ENCODE measurements at regions not wholly inside any gene's neighbourhood (a gene's known extent, or its start where the extent isn't known, plus 50 kb on each side); places are given as distances from the start of the nearest gene placed in this dataset.

- intact Hi-C loops (cut with micrococcal nuclease) = no loop called here
- WGBS (ENCODE audit: insufficient coverage, low coverage, missing lambda C conversion rate) = 1% methylated on average over 9 of the region's 9 CpGs
- no peak for ATAC-seq
- TF ChIP-seq CCAR2 (IDR thresholded peaks at IDR 0.05; ENCODE audit: low read depth, low read length) = no peak
- no peak for TF ChIP-seq ZZZ3 (IDR thresholded peaks at IDR 0.05)
- TF ChIP-seq PML (IDR thresholded peaks at IDR 0.05; ENCODE audit: low read length) = no peak
- TF ChIP-seq ZNF140 (CRISPR knock-in tag; IDR thresholded peaks at IDR 0.05) = no peak
- TF ChIP-seq THRB (CRISPR knock-in tag; conservative IDR thresholded peaks at IDR 0.05) = no peak
- no peak for TF ChIP-seq SMARCE1 (IDR thresholded peaks at IDR 0.05)
- no peak for TF ChIP-seq FOXM1 (IDR thresholded peaks at IDR 0.05; ENCODE audit: low read depth)
- TF ChIP-seq FOXM1 (CRISPR knock-in tag; IDR thresholded peaks at IDR 0.05; ENCODE audit: low read depth) = no peak
- no peak for TF ChIP-seq SPI1 (IDR thresholded peaks at IDR 0.05; ENCODE audit: borderline replicate concordance, low read depth, low read length)
- no peak for TF ChIP-seq ZNF134 (CRISPR knock-in tag; conservative IDR thresholded peaks at IDR 0.05)
- TF ChIP-seq RFX7 (CRISPR knock-in tag; IDR thresholded peaks at IDR 0.05) = no peak
- no peak for TF ChIP-seq CBX3 (IDR thresholded peaks at IDR 0.05; ENCODE audit: borderline replicate concordance in 1 of 2, low read length in 2 of 2)
- TF ChIP-seq PHTF2 (CRISPR knock-in tag; IDR thresholded peaks at IDR 0.05) = no peak
- TF ChIP-seq FOXJ2 (tag; IDR thresholded peaks at IDR 0.05) = no peak
- TF ChIP-seq ARID3B (CRISPR knock-in tag; IDR thresholded peaks at IDR 0.05; ENCODE audit: borderline replicate concordance) = no peak
- TF ChIP-seq TRIM25 (IDR thresholded peaks at IDR 0.05; ENCODE audit: borderline replicate concordance) = no peak
- no peak for TF ChIP-seq EP400 (IDR thresholded peaks at IDR 0.05)
- TF ChIP-seq SLC30A9 (CRISPR knock-in tag; IDR thresholded peaks at IDR 0.05) = no peak
- TF ChIP-seq ZHX1 (conservative IDR thresholded peaks at IDR 0.05; ENCODE audit: low read length) = no peak
These were observed 124.5 kb downstream of the BARX1 start for GRCh38 chr9:93830606-93831005.

More at GRCh38 chr9:93830606-93831005, 124.5 kb downstream of the BARX1 start:
- FAIRE-seq (no peak), DNase-seq (ENCODE audit: extremely low read depth in 1 of 4, low spot score in 3 of 4) (no peak)
- peak overlapping the region; percentile 12; the same call in 1 of the 2 replicates for H2AFZ ChIP-seq (ENCODE audit: low read depth, low read length)
- no peaks in the 10 kb centered on the region for H3K79me2 ChIP-seq (ENCODE audit: control insufficient read depth, insufficient read depth, low read length)
- no peak overlapping the region for H3K9ac ChIP-seq (ENCODE audit: insufficient read depth in 1 of 2, low read depth in 2 of 2, low read length in 2 of 2)
- H4K20me1 ChIP-seq (replicated peaks; ENCODE audit: control insufficient read depth, insufficient read depth, low read length) = no peaks in the 10 kb centered on the region
- H3K4me1 ChIP-seq (replicated peaks in 1 of 2; ENCODE audit: control insufficient read depth in 2 of 2, insufficient read depth in 2 of 2, low read length in 2 of 2) = peaks cover 0 to 20% of the 10 kb centered on the region in 2 experiments; a peak in 1 of 5 replicates
- CTCF ChIA-PET (ENCODE audit: low intra/inter-chr PET ratio) = no interaction called here
- no peak overlapping the region for H3K4me2 ChIP-seq (ENCODE audit: insufficient read depth, low read length)
- BruUV-seq (replicated peaks) = no TSS peak
- peaks cover 0 to 6% of the 10 kb centered on the region in 2 experiments; a peak in 2 of 5 replicates for H3K27me3 ChIP-seq (ENCODE audit: control insufficient read depth in 2 of 2, insufficient read depth in 2 of 2, low read length in 2 of 2)
- 0 out of 2 replicates have a peak, but pooled peaks cover 1% of the 10 kb centered on the region for H3K9me3 ChIP-seq (replicated peaks; ENCODE audit: control insufficient read depth, insufficient read depth, low read depth, low read length)
- no peak overlapping the region for H3K4me3 ChIP-seq
- no peaks in the 10 kb centered on the region for H3K9me1 ChIP-seq (ENCODE audit: control insufficient read depth, insufficient read depth, low read length)
- no peaks in the 10 kb centered on the region for H3K36me3 ChIP-seq (ENCODE audit: control insufficient read depth, insufficient read depth, low read length)
- in situ Hi-C loops (cut with MboI) = no loop called here
- H3K27ac ChIP-seq (ENCODE audit: extremely low read depth, low read depth, low read length) = no peak overlapping the region
- POLR2A ChIA-PET = no interaction called here
